ENCODE measurements at regions not wholly inside any gene's neighbourhood (a gene's known extent, or its start where the extent isn't known, plus 50 kb on each side); places are given as distances from the start of the nearest gene placed in this dataset.
"Not testable (repeated sequence)": the region's sequence is repeated elsewhere in the genome, so short reads cannot be mapped to it uniquely, and the experiment has no call there.

GRCh38 chr6:5896476-5897200, 110.1 kb downstream of the NRN1 start:
- no peak for DNase-seq

- DNase-seq: no peak
These were observed 112.4 kb downstream of the NRN1 start for GRCh38 chr6:5894357-5894756.

GRCh38 chr6:5893295-5893694, 113.4 kb downstream of the NRN1 start:
- DNase-seq: no peak

GRCh38 chr6:5892669-5893068, 114.1 kb downstream of the NRN1 start:
- no peak for DNase-seq

GRCh38 chr6:5878792-5879191, 127.9 kb downstream of the NRN1 start:
- no peak for DNase-seq

- DNase-seq: no peak
These were observed 130.6 kb downstream of the NRN1 start for GRCh38 chr6:5876076-5876475.

- not testable (repeated sequence) for DNase-seq
These were observed 132.7 kb downstream of the NRN1 start for GRCh38 chr6:5873976-5874375.

GRCh38 chr6:5871296-5871695, 135.4 kb downstream of the NRN1 start:
- no peak for DNase-seq

GRCh38 chr6:5869676-5870075, 137.0 kb downstream of the NRN1 start:
- no peak for DNase-seq

- DNase-seq: no peak
These were observed 137.5 kb downstream of the NRN1 start for GRCh38 chr6:5869261-5869660.

- DNase-seq: no peak
These were observed 140.1 kb downstream of the NRN1 start for GRCh38 chr6:5866547-5867051.

- DNase-seq: peak; percentile 66
These were observed 141.2 kb downstream of the NRN1 start for GRCh38 chr6:5865506-5866031.

- DNase-seq: no peak
These were observed 145.9 kb downstream of the NRN1 start for GRCh38 chr6:5860849-5861248.

- no peak for DNase-seq
These were observed 150.8 kb downstream of the NRN1 start for GRCh38 chr6:5855787-5856470.

GRCh38 chr6:5854899-5855298, 151.8 kb downstream of the NRN1 start:
- DNase-seq: no peak

GRCh38 chr6:5851261-5851757, 155.4 kb downstream of the NRN1 start:
- DNase-seq: no peak

- DNase-seq: no peak
These were observed 155.9 kb downstream of the NRN1 start for GRCh38 chr6:5850848-5851255.

GRCh38 chr6:5846889-5847288, 159.8 kb downstream of the NRN1 start:
- DNase-seq: no peak

- no peak for DNase-seq
These were observed 160.4 kb downstream of the NRN1 start for GRCh38 chr6:5846335-5846734.

- no peak for DNase-seq
These were observed 163.6 kb downstream of the NRN1 start for GRCh38 chr6:5843078-5843477.

- DNase-seq: no peak
These were observed 165.9 kb downstream of the NRN1 start for GRCh38 chr6:5840734-5841390.

GRCh38 chr6:5838656-5839396, 167.9 kb downstream of the NRN1 start:
- no peak for DNase-seq

- no peak for DNase-seq
These were observed 169.4 kb downstream of the NRN1 start for GRCh38 chr6:5837323-5837722.
